IMR-90 (cell line): ENCODE measurements at regions not wholly inside any gene's neighbourhood (a gene's known extent, or its start where the extent isn't known, plus 50 kb on each side); places are given as distances from the start of the nearest gene placed in this dataset.

ENCODE experiments used
- ATAC-seq: fragments of 200-7000 bp; cut with Tn5 transposase; 2 replicates; pipeline ENCODE4 v1.9.1; 2020; ENCODE audit warnings: low read depth, mild to moderate bottlenecking, moderate library complexity
- BruUV-seq: library from RNA; stranded (reverse); fragments of 400-500 nt; replicated peaks from 2 replicates; lab custom pipeline; 2021; lab: Mats Ljungman, UMichigan
- CTCF ChIA-PET: fragments of 300-600 bp; formaldehyde crosslinking; extraction: SDS; loops from one replicate; lab custom pipeline; 2021; ENCODE audit warnings: antibody characterized with exemption; lab: Yijun Ruan, JAX
- POLR2A ChIA-PET: fragments of 300-600 bp; sonication (Branson Sonifier 250); formaldehyde crosslinking; loops from one replicate; lab custom pipeline; 2022; ENCODE audit warnings: antibody characterized with exemption; ENCODE audit not compliant: unreplicated experiment; lab: Charles Lee
- DNase-seq: peaks from one replicate; pipeline ENCODE4 v3.0.0; 2013
- H2AFZ ChIP-seq: replicated peaks from 2 replicates; pipeline ENCODE3; 2013; ENCODE audit warnings: low read length, mild to moderate bottlenecking; ENCODE audit not compliant: poor library complexity
- H2AK5ac ChIP-seq: 2 replicates; pipeline ENCODE4 v1.6.1; 2013; ENCODE audit warnings: low read depth, low read length, inconsistent platforms
- H2AK9ac ChIP-seq: replicated peaks from 2 replicates; pipeline ENCODE3; 2013; ENCODE audit warnings: mild to moderate bottlenecking, low read depth, low read length, moderate library complexity; ENCODE audit not compliant: poor library complexity
- H2BK120ac ChIP-seq: 2 replicates; pipeline ENCODE4 v1.6.1; 2013; ENCODE audit warnings: low read depth, low read length, inconsistent platforms
- H2BK15ac ChIP-seq: 3 replicates; pipeline ENCODE4 v1.6.1; 2013; ENCODE audit warnings: low read depth, low read length, inconsistent platforms
- H2BK20ac ChIP-seq: 2 replicates; pipeline ENCODE4 v1.6.1; 2013; ENCODE audit warnings: low read depth, mild to moderate bottlenecking, inconsistent platforms, low read length, moderate library complexity
- H2BK5ac ChIP-seq: 2 replicates; pipeline ENCODE4 v1.6.1; 2013; ENCODE audit warnings: mild to moderate bottlenecking, low read depth, low read length, inconsistent platforms; ENCODE audit not compliant: poor library complexity, severe bottlenecking
- H3K14ac ChIP-seq: replicated peaks from 2 replicates; pipeline ENCODE4 v1.6.1; 2013; ENCODE audit warnings: low read depth, low read length, inconsistent platforms
- H3K18ac ChIP-seq: 2 replicates; pipeline ENCODE4 v1.6.1; 2013; ENCODE audit warnings: low read depth, low read length, control low read depth
- H3K23ac ChIP-seq: 2 replicates; pipeline ENCODE4 v1.6.1; 2013; ENCODE audit warnings: low read depth, low read length, inconsistent platforms
- H3K27ac ChIP-seq: 2 replicates; pipeline ENCODE4 v1.5.1; 2013; ENCODE audit warnings: mild to moderate bottlenecking, control low read depth, low read length; ENCODE audit not compliant: insufficient read depth
- H3K27me3 ChIP-seq: 2 replicates; pipeline ENCODE4 v1.6.1; 2013; ENCODE audit warnings: low read length; ENCODE audit not compliant: control insufficient read depth, insufficient read depth
- H3K36me3 ChIP-seq: 2 replicates; pipeline ENCODE4 v1.6.1; 2013; ENCODE audit warnings: low read length, mixed read lengths; ENCODE audit not compliant: control insufficient read depth, insufficient read depth
- H3K4ac ChIP-seq: 2 replicates; pipeline ENCODE4 v1.6.1; 2013; ENCODE audit warnings: low read depth, low read length, inconsistent platforms
- H3K4me1 ChIP-seq: 2 replicates; pipeline ENCODE4 v1.6.1; 2013; ENCODE audit warnings: low read length, mixed read lengths; ENCODE audit not compliant: control insufficient read depth, insufficient read depth
- H3K4me2 ChIP-seq: 2 replicates; pipeline ENCODE4 v1.6.1; 2013; ENCODE audit warnings: low read depth, mild to moderate bottlenecking, control low read depth, low read length, moderate library complexity
- H3K4me3 ChIP-seq: 2 replicates; pipeline ENCODE4 v1.5.1; 2013; ENCODE audit warnings: low read depth, mild to moderate bottlenecking, control low read depth, low read length, moderate library complexity; ENCODE audit not compliant: insufficient read depth
- H3K56ac ChIP-seq: 2 replicates; pipeline ENCODE4 v1.6.1; 2013; ENCODE audit warnings: low read length, inconsistent platforms; ENCODE audit not compliant: insufficient read depth; ENCODE audit errors: extremely low read depth
- H3K79me1 ChIP-seq, 2 experiments: 2 replicates each; pipeline ENCODE4 v1.6.1; 2013; ENCODE audit warnings: low read length in 2 of 2, inconsistent platforms in 1 of 2, low read depth in 1 of 2
- H3K9ac ChIP-seq: 2 replicates; pipeline ENCODE4 v1.6.1; 2013; ENCODE audit warnings: low read depth, low read length, control low read depth
- H3K9me1 ChIP-seq: 2 replicates; pipeline ENCODE4 v1.6.1; 2013; ENCODE audit warnings: low read length, inconsistent platforms; ENCODE audit not compliant: insufficient read depth
- H3K9me3 ChIP-seq: 2 replicates; pipeline ENCODE4 v1.6.1; 2013; ENCODE audit warnings: low read length; ENCODE audit not compliant: control insufficient read depth, insufficient read depth
- H4K20me1 ChIP-seq: 2 replicates; pipeline ENCODE4 v1.6.1; 2013; ENCODE audit warnings: low read length, inconsistent platforms; ENCODE audit not compliant: insufficient read depth
- H4K5ac ChIP-seq: 2 replicates; pipeline ENCODE4 v1.6.1; 2013; ENCODE audit warnings: mild to moderate bottlenecking, low read depth, low read length, control low read depth
- H4K8ac ChIP-seq, 2 experiments: 2 replicates each; pipeline ENCODE4 v1.6.1; 2013; ENCODE audit warnings: low read depth in 2 of 2, low read length in 2 of 2, control low read depth in 1 of 2, inconsistent platforms in 1 of 2
- H4K91ac ChIP-seq: 2 replicates; pipeline ENCODE4 v1.6.1; 2013; ENCODE audit warnings: low read depth, low read length, inconsistent platforms; ENCODE audit not compliant: insufficient read depth
- BHLHE40 ChIP-seq: fragments of 150-350 bp; IDR thresholded peaks from 2 replicates; pipeline ENCODE4 v1.6.1; 2016; ENCODE audit warnings: mild to moderate bottlenecking, low read depth, low read length
- CTCF ChIP-seq: conservative IDR thresholded peaks from 2 replicates; pipeline ENCODE4 v1.5.1; 2012; ENCODE audit warnings: mild to moderate bottlenecking, low read depth, low read length, improper control_type of control experiment
- ELK1 ChIP-seq: fragments of 150-350 bp; IDR thresholded peaks from 2 replicates; pipeline ENCODE4 v1.6.1; 2016; ENCODE audit warnings: low read depth, mild to moderate bottlenecking, low read length, moderate library complexity, borderline replicate concordance
- RAD21 ChIP-seq: IDR thresholded peaks from 2 replicates; pipeline ENCODE4 v1.6.1; 2012; ENCODE audit warnings: low read length, improper control_type of control experiment
- RCOR1 ChIP-seq: IDR thresholded peaks from 2 replicates; pipeline ENCODE4 v1.6.1; 2012; ENCODE audit warnings: mild to moderate bottlenecking, low read length, improper control_type of control experiment; ENCODE audit not compliant: insufficient replicate concordance
- SMC3 ChIP-seq: fragments of 150-350 bp; IDR thresholded peaks from 2 replicates; pipeline ENCODE4 v1.6.1; 2016; ENCODE audit warnings: low read depth, mild to moderate bottlenecking, antibody characterized with exemption, low read length, moderate library complexity
- USF2 ChIP-seq: fragments of 150-350 bp; IDR thresholded peaks from 2 replicates; pipeline ENCODE4 v1.6.1; 2017; ENCODE audit warnings: mild to moderate bottlenecking, antibody characterized with exemption, low read length, low read depth
- WGBS, 2 experiments: methylation state at CpG; one replicate each; pipeline versions ENCODE4 v1.1.5 to v1.1.7; 2013; ENCODE audit warnings: missing lambda C conversion rate in 2 of 2; ENCODE audit not compliant: insufficient read length in 1 of 2; ENCODE audit errors: extremely low coverage in 2 of 2; 5-methylcytosine and 5-hydroxymethylcytosine counted together
- dilution Hi-C: fragments of 300-500 bp; cut with HindIII; formaldehyde crosslinking; loops from one replicate; pipeline ENCODE4 v1.14.3; 2018; ENCODE audit warnings: low sequenced_read_pairs; ENCODE audit not compliant: unreplicated experiment
- in situ Hi-C: fragments of 300-500 bp; cut with MboI; formaldehyde crosslinking; loops from 3 replicates; pipeline ENCODE4 v1.14.3; 2019; ENCODE audit warnings: low sequenced_read_pairs, inconsistent platforms, mixed read lengths
- intact Hi-C: fragments of 100-400 bp; cut with micrococcal nuclease; formaldehyde crosslinking; loops from 2 replicates; pipeline ENCODE4 v1.10.0; 2022

DNA sequence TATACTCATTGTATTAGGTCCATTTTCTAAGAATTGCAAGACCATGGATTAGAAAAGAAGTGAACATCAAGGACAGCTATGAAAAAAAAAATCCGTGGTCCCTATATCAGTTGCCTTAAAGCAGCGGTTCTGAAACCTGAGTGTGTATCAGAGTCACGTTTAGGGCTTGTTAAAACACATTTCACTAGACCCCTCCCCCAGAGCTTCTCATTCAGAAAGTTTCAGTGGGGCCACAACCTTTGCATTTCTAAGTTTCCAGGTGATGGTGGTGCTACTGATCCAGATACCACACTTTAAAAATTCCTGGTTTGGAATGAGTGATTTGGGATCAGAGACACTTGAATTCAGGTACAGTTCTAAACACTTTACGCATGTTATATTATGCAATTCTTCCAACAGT, 96.1 kb upstream of the PRMT6 start:
- dilution Hi-C loops (no loop called here), in situ Hi-C loops (no loop called here), intact Hi-C loops (no loop called here)
- Histone ChIP-seq H3K36me3 (no peaks in the 10 kb centered on the region), H2AK9ac (no peak overlapping the region), H3K56ac (no peak overlapping the region), H2BK20ac (no peak overlapping the region), H2BK15ac (no peak overlapping the region), H3K27ac (no peak overlapping the region), H3K4me2 (no peak overlapping the region), H3K18ac (no peak overlapping the region), H3K9ac (no peak overlapping the region), H3K9me1 (no peaks in the 10 kb centered on the region), H3K14ac (no peak overlapping the region), H4K8ac (no peak overlapping the region), H3K79me1 (no peaks in the 10 kb centered on the region), H4K5ac (no peak overlapping the region), H3K4ac (no peak overlapping the region), H3K9me3 (no peaks in the 10 kb centered on the region), H3K27me3 (no peaks in the 10 kb centered on the region), H3K4me1 (no peaks in the 10 kb centered on the region), H2BK5ac (no peak overlapping the region), H3K23ac (no peak overlapping the region), H4K20me1 (no peaks in the 10 kb centered on the region), H2AK5ac (no peak overlapping the region), H2AFZ (no peak overlapping the region), H3K4me3 (no peak overlapping the region), H4K91ac (no peak overlapping the region), H2BK120ac (no peak overlapping the region)
- ATAC-seq: no peak
- WGBS, 2 experiments: no CpG with 5 or more reads among the region's 4 CpGs
- CTCF ChIA-PET: interaction anchor here (0.5 kb wide), 1 partner anchor 14 kb away, joined by 3 read pairs; no protein-coding TSS in a partner anchor
- no peak for DNase-seq
- BruUV-seq: no TSS peak
- POLR2A ChIA-PET: no interaction called here
- TF ChIP-seq BHLHE40 (no peak), USF2 (no peak), RCOR1 (no peak), ELK1 (no peak), SMC3 (no peak), CTCF (no peak), RAD21 (no peak)
